22Rv1 (cell line): ENCODE measurements at regions not wholly inside any gene's neighbourhood (a gene's known extent, or its start where the extent isn't known, plus 50 kb on each side); places are given as distances from the start of the nearest gene placed in this dataset.

Experiments
- ZFX ChIP-seq: fragments of 450-650 bp; IDR thresholded peaks from 2 replicates; pipeline ENCODE4 v1.6.1; 2017; ENCODE audit warnings: antibody characterized with exemption, borderline replicate concordance
- TF ChIP-seq, protein P1 (sequence below): fragments of 450-650 bp; IDR thresholded peaks from 2 replicates; pipeline ENCODE4 v1.5.1; 2017; ENCODE audit warnings: mild to moderate bottlenecking

DNA sequence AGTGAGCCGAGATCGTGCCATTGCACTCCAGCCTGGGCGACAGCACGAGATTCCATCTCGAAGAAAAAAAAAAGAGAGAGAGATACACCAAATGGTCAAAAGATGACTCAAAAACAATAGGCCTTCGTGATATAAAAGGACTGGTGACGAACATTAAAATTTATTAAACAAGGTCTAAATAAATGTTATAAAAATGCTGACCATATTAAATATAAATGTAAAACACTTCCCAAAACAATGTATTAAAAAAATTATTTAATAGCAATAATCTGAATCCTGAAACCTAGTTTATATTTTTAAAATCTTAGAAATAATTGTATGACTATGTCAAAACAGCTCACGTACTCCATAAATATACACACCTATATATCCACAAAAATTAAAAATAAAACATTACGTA, 247.6 kb downstream of the SETD4 start:
- TF ChIP-seq, protein P1, sequence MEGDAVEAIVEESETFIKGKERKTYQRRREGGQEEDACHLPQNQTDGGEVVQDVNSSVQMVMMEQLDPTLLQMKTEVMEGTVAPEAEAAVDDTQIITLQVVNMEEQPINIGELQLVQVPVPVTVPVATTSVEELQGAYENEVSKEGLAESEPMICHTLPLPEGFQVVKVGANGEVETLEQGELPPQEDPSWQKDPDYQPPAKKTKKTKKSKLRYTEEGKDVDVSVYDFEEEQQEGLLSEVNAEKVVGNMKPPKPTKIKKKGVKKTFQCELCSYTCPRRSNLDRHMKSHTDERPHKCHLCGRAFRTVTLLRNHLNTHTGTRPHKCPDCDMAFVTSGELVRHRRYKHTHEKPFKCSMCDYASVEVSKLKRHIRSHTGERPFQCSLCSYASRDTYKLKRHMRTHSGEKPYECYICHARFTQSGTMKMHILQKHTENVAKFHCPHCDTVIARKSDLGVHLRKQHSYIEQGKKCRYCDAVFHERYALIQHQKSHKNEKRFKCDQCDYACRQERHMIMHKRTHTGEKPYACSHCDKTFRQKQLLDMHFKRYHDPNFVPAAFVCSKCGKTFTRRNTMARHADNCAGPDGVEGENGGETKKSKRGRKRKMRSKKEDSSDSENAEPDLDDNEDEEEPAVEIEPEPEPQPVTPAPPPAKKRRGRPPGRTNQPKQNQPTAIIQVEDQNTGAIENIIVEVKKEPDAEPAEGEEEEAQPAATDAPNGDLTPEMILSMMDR, result no peak
- no peak for TF ChIP-seq ZFX
